Calu3 (cell line): ENCODE measurements at regions not wholly inside any gene's neighbourhood (a gene's known extent, or its start where the extent isn't known, plus 50 kb on each side); places are given as distances from the start of the nearest gene placed in this dataset.
"Not testable (repeated sequence)": the region's sequence is repeated elsewhere in the genome, so short reads cannot be mapped to it uniquely, and the experiment has no call there.

ENCODE experiments used
- BruUV-seq: library from RNA; stranded (reverse); fragments of 400-500 nt; replicated peaks from 2 replicates; lab custom pipeline; 2021; lab: Mats Ljungman, UMichigan
- CTCF ChIA-PET: fragments of 300-600 bp; sonication (Branson Sonifier 250); formaldehyde crosslinking; loops from one replicate; lab custom pipeline; 2022; ENCODE audit warnings: antibody characterized with exemption; lab: Charles Lee
- DNase-seq: peaks from one replicate; pipeline ENCODE4 v3.0.0; 2022
- H3K27ac Mint-ChIP-seq: one replicate; pipeline ENCODE4 v1.8.0; 2022; ENCODE audit warnings: mixed read lengths; ENCODE audit not compliant: unreplicated experiment
- H3K27me3 Mint-ChIP-seq: one replicate; pipeline ENCODE4 v1.8.0; 2022; ENCODE audit warnings: mixed read lengths; ENCODE audit not compliant: unreplicated experiment
- H3K36me3 Mint-ChIP-seq: one replicate; pipeline ENCODE4 v1.8.0; 2022; ENCODE audit warnings: mild to moderate bottlenecking, moderate library complexity, mixed read lengths; ENCODE audit not compliant: insufficient read depth, unreplicated experiment
- H3K4me1 Mint-ChIP-seq: one replicate; pipeline ENCODE4 v1.8.0; 2022; ENCODE audit warnings: mild to moderate bottlenecking, low read depth, mixed read lengths; ENCODE audit not compliant: unreplicated experiment
- H3K4me3 Mint-ChIP-seq: one replicate; pipeline ENCODE4 v1.8.0; 2022; ENCODE audit warnings: mild to moderate bottlenecking, low read depth, moderate library complexity, mixed read lengths; ENCODE audit not compliant: unreplicated experiment
- H3K9me3 Mint-ChIP-seq: one replicate; pipeline ENCODE4 v1.8.0; 2022; ENCODE audit warnings: low read depth, mixed read lengths; ENCODE audit not compliant: unreplicated experiment
- CTCF ChIP-seq: fragments of 200-600 bp; IDR thresholded peaks from one replicate; pipeline ENCODE4 v1.8.0; 2022; ENCODE audit warnings: antibody characterized with exemption; ENCODE audit not compliant: unreplicated experiment
- intact Hi-C: fragments of 100-400 bp; cut with micrococcal nuclease; formaldehyde crosslinking; loops from one replicate; pipeline ENCODE4 v1.10.0; 2022; ENCODE audit not compliant: unreplicated experiment

GRCh38 chr6:112606656-112607435, 259.7 kb downstream of the RFPL4B start:
- Mint-ChIP-seq H3K27me3 (no peaks in the 10 kb centered on the region), H3K9me3 (peaks cover 14% of the 10 kb centered on the region), H3K4me1 (no peaks in the 10 kb centered on the region), H3K36me3 (peaks cover 4% of the 10 kb centered on the region), H3K27ac (no peak overlapping the region), H3K4me3 (no peak overlapping the region)
- no peak for DNase-seq
- no peak for TF ChIP-seq CTCF
- CTCF ChIA-PET = no interaction called here
- intact Hi-C loops = no loop called here
- BruUV-seq = no TSS peak

GRCh38 chr6:112608925-112609324, 261.8 kb downstream of the RFPL4B start:
- intact Hi-C loops, H3K4me1 Mint-ChIP-seq, BruUV-seq, CTCF ChIA-PET, H3K4me3 Mint-ChIP-seq, H3K27ac Mint-ChIP-seq, H3K36me3 Mint-ChIP-seq, DNase-seq, H3K27me3 Mint-ChIP-seq: not testable (repeated sequence)
- peaks cover 14% of the 10 kb centered on the region for H3K9me3 Mint-ChIP-seq

- no peak for DNase-seq
- BruUV-seq = no TSS peak
- Mint-ChIP-seq H3K9me3 (peaks cover 7% of the 10 kb centered on the region), H3K27me3 (no peaks in the 10 kb centered on the region), H3K4me1 (no peaks in the 10 kb centered on the region), H3K27ac (no peak overlapping the region), H3K4me3 (no peak overlapping the region), H3K36me3 (peaks cover 2% of the 10 kb centered on the region)
- CTCF ChIA-PET = no interaction called here
- TF ChIP-seq CTCF = no peak
- intact Hi-C loops = no loop called here
Observed at GRCh38 chr6:112613410-112613809, 266.3 kb downstream of the RFPL4B start.

GRCh38 chr6:112618849-112619248, 271.7 kb downstream of the RFPL4B start:
- intact Hi-C loops = no loop called here
- BruUV-seq = no TSS peak
- no peak overlapping the region for H3K4me3 Mint-ChIP-seq
- no peak overlapping the region for H3K27ac Mint-ChIP-seq
- peak; percentile 5 for DNase-seq
- no peaks in the 10 kb centered on the region for H3K9me3 Mint-ChIP-seq
- TF ChIP-seq CTCF = no peak
- no peaks in the 10 kb centered on the region for H3K4me1 Mint-ChIP-seq
- no peaks in the 10 kb centered on the region for H3K36me3 Mint-ChIP-seq
- CTCF ChIA-PET = no interaction called here
- H3K27me3 Mint-ChIP-seq = no peaks in the 10 kb centered on the region
